HepG2 (cell line): ENCODE measurements at regions not wholly inside any gene's neighbourhood (a gene's known extent, or its start where the extent isn't known, plus 50 kb on each side); places are given as distances from the start of the nearest gene placed in this dataset.

Experiments used
- ATAC-seq: fragments of 200-7000 bp; cut with Tn5 transposase; 3 replicates; pipeline ENCODE4 v1.9.1; 2020; ENCODE audit warnings: mild to moderate bottlenecking, moderate library complexity
- BruUV-seq: library from RNA; stranded (reverse); fragments of 400-500 nt; replicated peaks from 2 replicates; lab custom pipeline; 2021; lab: Mats Ljungman, UMichigan
- CTCF ChIA-PET: fragments of 300-600 bp; formaldehyde crosslinking; extraction: SDS; loops from one replicate; lab custom pipeline; 2021; ENCODE audit warnings: low total read pairs, inconsistent platforms, low intra/inter-chr PET ratio; lab: Yijun Ruan, JAX
- POLR2A ChIA-PET: fragments of 350-600 bp; sonication (Branson Sonifier 250); formaldehyde crosslinking; loops from one replicate; lab custom pipeline; 2020; ENCODE audit warnings: antibody characterized with exemption, inconsistent platforms; lab: Yijun Ruan, JAX
- DNase-seq: peaks from one replicate; pipeline ENCODE4 v3.0.0-alpha.2; 2015; ENCODE audit warnings: low spot score
- FAIRE-seq: peaks from 3 replicates; lab custom pipeline; 2011; peaks lifted over from hg19 to GRCh38; lab: Jason Lieb, UNC
- H2AFZ ChIP-seq: one replicate; pipeline ENCODE4 v1.6.1; 2011; ENCODE audit warnings: low read length, inconsistent platforms
- H3K27ac ChIP-seq: fragments of 300-600 bp; 3 replicates; pipeline ENCODE4 v1.8.0; 2011; ENCODE audit warnings: mixed run types, mild to moderate bottlenecking, mixed read lengths, low read length, inconsistent platforms; ENCODE audit not compliant: insufficient read depth; ENCODE audit errors: extremely low read length
- H3K27me3 ChIP-seq, 2 experiments: fragments of 200-600 bp in 1 of 2; 2 replicates in 1 of 2; 3 replicates in 1 of 2; pipeline versions ENCODE4 v1.6.0 to v1.8.0; 2011; ENCODE audit warnings: low read length in 2 of 2, mild to moderate bottlenecking in 2 of 2, moderate library complexity in 2 of 2, inconsistent platforms in 1 of 2; ENCODE audit not compliant: insufficient read depth in 2 of 2, control insufficient read depth in 1 of 2
- H3K36me3 ChIP-seq, 2 experiments: fragments of 200-600 bp in 1 of 2; replicated peaks in 1 of 2; 2 replicates in 1 of 2; 3 replicates in 1 of 2; pipeline versions ENCODE4 v1.5.1 to v1.8.0; 2011; ENCODE audit warnings: low read length in 2 of 2, inconsistent platforms in 1 of 2; ENCODE audit not compliant: insufficient read depth in 2 of 2, control insufficient read depth in 1 of 2
- H3K4me1 ChIP-seq: 2 replicates; pipeline ENCODE4 v1.5.1; 2012; ENCODE audit warnings: low read length, inconsistent platforms; ENCODE audit not compliant: insufficient read depth
- H3K4me2 ChIP-seq: 2 replicates; pipeline ENCODE4 v1.6.0; 2011; ENCODE audit warnings: low read depth, low read length, inconsistent platforms
- H3K4me3 ChIP-seq, 3 experiments: fragments of 200-600 bp in 1 of 3; sonication (generic), shearing (Covaris generic) in 1 of 3; replicated peaks in 1 of 3; 2 replicates each; pipeline ENCODE4 v1.5.1; 2011 to 2016; ENCODE audit warnings: low read length in 3 of 3, inconsistent platforms in 2 of 3, low read depth in 2 of 3, mild to moderate bottlenecking in 2 of 3, control low read depth in 1 of 3, mixed read lengths in 1 of 3; ENCODE audit not compliant: insufficient read depth in 1 of 3
- H3K79me2 ChIP-seq: one replicate; pipeline ENCODE4 v1.6.1; 2011; ENCODE audit warnings: low read length, inconsistent platforms; ENCODE audit not compliant: insufficient read depth
- H3K9ac ChIP-seq: 2 replicates; pipeline ENCODE4 v1.6.0; 2011; ENCODE audit warnings: mild to moderate bottlenecking, low read depth, low read length, inconsistent platforms; ENCODE audit not compliant: insufficient read depth
- H3K9me3 ChIP-seq: 2 replicates; pipeline ENCODE4 v1.5.1; 2012; ENCODE audit warnings: mild to moderate bottlenecking, low read length
- H4K20me1 ChIP-seq: 2 replicates; pipeline ENCODE4 v1.6.0; 2011; ENCODE audit warnings: inconsistent platforms, mild to moderate bottlenecking, low read length, moderate library complexity; ENCODE audit not compliant: insufficient read depth
- BRCA1 ChIP-seq: sonication (generic); formaldehyde crosslinking; IDR thresholded peaks from 2 replicates; pipeline ENCODE4 v1.4.0; 2020; ENCODE audit warnings: missing genetic modification reagents
- ELK4 ChIP-seq: sonication (generic); formaldehyde crosslinking; IDR thresholded peaks from 2 replicates; pipeline ENCODE4 v1.9.0; 2021; ENCODE audit warnings: missing genetic modification reagents, borderline replicate concordance
- HES4 ChIP-seq: sonication (generic); formaldehyde crosslinking; IDR thresholded peaks from 2 replicates; pipeline ENCODE4 v1.9.0; 2021; ENCODE audit warnings: mild to moderate bottlenecking, missing genetic modification reagents, borderline replicate concordance
- NFYB ChIP-seq: sonication (generic); formaldehyde crosslinking; IDR thresholded peaks from 2 replicates; pipeline ENCODE4 v1.4.0; 2020; ENCODE audit warnings: missing genetic modification reagents
- PITX1 ChIP-seq: sonication (generic); formaldehyde crosslinking; IDR thresholded peaks from 2 replicates; pipeline ENCODE4 v1.5.1; 2020; ENCODE audit warnings: mild to moderate bottlenecking, missing genetic modification reagents
- SMAD3 ChIP-seq: sonication (generic); formaldehyde crosslinking; IDR thresholded peaks from 2 replicates; pipeline ENCODE4 v1.4.0; 2020; ENCODE audit warnings: missing genetic modification reagents
- SMAD9 ChIP-seq: sonication (generic); formaldehyde crosslinking; IDR thresholded peaks from 2 replicates; pipeline ENCODE4 v1.5.1; 2020; ENCODE audit warnings: mild to moderate bottlenecking, missing genetic modification reagents
- SSRP1 ChIP-seq: IDR thresholded peaks from 2 replicates; pipeline ENCODE4 v1.6.1; 2016; ENCODE audit warnings: control low read depth
- TAF15 ChIP-seq: fragments of 200-400 bp; formaldehyde crosslinking; IDR thresholded peaks from one replicate; pipeline ENCODE4 v1.6.1; 2018; ENCODE audit warnings: mild to moderate bottlenecking, low read depth, low read length; ENCODE audit not compliant: poor library complexity, severe bottlenecking
- YY1 ChIP-seq: IDR thresholded peaks from 2 replicates; pipeline ENCODE4 v1.6.1; 2011; ENCODE audit warnings: low read length, low read depth, moderate library complexity, mild to moderate bottlenecking; ENCODE audit not compliant: insufficient read depth, insufficient replicate concordance
- ZKSCAN5 ChIP-seq: sonication (generic); formaldehyde crosslinking; IDR thresholded peaks from 2 replicates; pipeline ENCODE4 v1.5.1; 2020; ENCODE audit warnings: mild to moderate bottlenecking, missing genetic modification reagents
- ZNF180 ChIP-seq: sonication (generic); formaldehyde crosslinking; IDR thresholded peaks from 2 replicates; pipeline ENCODE4 v1.4.0; 2020; ENCODE audit warnings: low read depth, missing genetic modification reagents, borderline replicate concordance
- ZNF333 ChIP-seq: sonication (generic); formaldehyde crosslinking; IDR thresholded peaks from 2 replicates; pipeline ENCODE4 v1.4.0; 2020; ENCODE audit warnings: mild to moderate bottlenecking, missing genetic modification reagents, borderline replicate concordance
- ZNF335 ChIP-seq: sonication (generic); formaldehyde crosslinking; IDR thresholded peaks from 2 replicates; pipeline ENCODE4 v1.4.0; 2020; ENCODE audit warnings: missing genetic modification reagents
- ZNF44 ChIP-seq: sonication (generic); formaldehyde crosslinking; IDR thresholded peaks from 2 replicates; pipeline ENCODE4 v1.5.1; 2020; ENCODE audit warnings: mild to moderate bottlenecking, missing genetic modification reagents
- ZNF546 ChIP-seq: sonication (generic); formaldehyde crosslinking; conservative IDR thresholded peaks from 2 replicates; pipeline ENCODE4 v1.8.1; 2023; ENCODE audit warnings: mild to moderate bottlenecking, missing genetic modification reagents
- ZNF713 ChIP-seq: sonication (generic); formaldehyde crosslinking; IDR thresholded peaks from 2 replicates; pipeline ENCODE4 v1.4.0; 2020; ENCODE audit warnings: mild to moderate bottlenecking, missing genetic modification reagents
- ZSCAN29 ChIP-seq: sonication (generic); formaldehyde crosslinking; conservative IDR thresholded peaks from 2 replicates; pipeline ENCODE4 v1.4.0; 2020; ENCODE audit warnings: mild to moderate bottlenecking, missing genetic modification reagents
- whole genome bisulfite sequencing: methylation state at CpG from one replicate; pipeline ENCODE4 v1.1.6; 2017; ENCODE audit warnings: low lambda C conversion rate; 5-methylcytosine and 5-hydroxymethylcytosine counted together
- in situ Hi-C: cut with HindIII; loops from 2 replicates; pipeline ENCODE4 v1.10.0; 2017; ENCODE audit warnings: low pct_unique_long_range_greater_than_20kb; ENCODE audit not compliant: extremely low pct_ligation_motif_present
- intact Hi-C: fragments of 100-400 bp; cut with micrococcal nuclease; formaldehyde crosslinking; loops from one replicate; pipeline ENCODE4 v1.10.0; 2022; ENCODE audit not compliant: unreplicated experiment
- TF ChIP-seq, protein P1 (sequence below): sonication (generic); formaldehyde crosslinking; IDR thresholded peaks from 2 replicates; pipeline ENCODE4 v1.4.0; 2020; ENCODE audit warnings: mild to moderate bottlenecking, missing genetic modification reagents
- TF ChIP-seq, protein P2 (sequence below): fragments of 450-650 bp; IDR thresholded peaks from 2 replicates; pipeline ENCODE4 v1.6.1; 2017; ENCODE audit warnings: mild to moderate bottlenecking

DNA sequence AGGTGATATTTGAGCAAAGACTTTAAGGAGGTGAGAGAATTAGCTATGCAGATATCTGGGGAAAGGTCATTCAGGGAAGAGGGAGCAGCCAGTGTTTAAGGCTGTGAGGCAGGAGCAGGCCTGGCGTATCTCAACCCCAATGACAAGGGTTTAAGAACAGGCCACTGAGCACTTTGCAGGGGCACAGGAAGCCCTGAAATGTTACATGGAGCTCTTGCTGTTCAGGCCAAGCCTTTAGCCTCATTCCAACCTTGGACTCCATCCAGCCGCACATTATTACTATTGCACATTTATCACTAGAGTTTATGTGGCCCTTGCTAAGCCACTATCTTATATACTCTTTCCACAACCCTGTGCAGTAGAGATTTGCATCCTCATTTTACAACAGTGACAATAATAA is 114.0 kb downstream of the EFNB1 start:
- Histone ChIP-seq H4K20me1 (no peaks in the 10 kb centered on the region), H3K4me1 (peaks cover 16% of the 10 kb centered on the region), H3K9ac (no peak overlapping the region), H3K36me3 (no peaks in the 10 kb centered on the region), H3K27ac (no peak overlapping the region), H3K4me3 (no peak overlapping the region), H3K4me2 (no peak overlapping the region), H2AFZ (no peak overlapping the region), H3K27me3 (no peaks in the 10 kb centered on the region), H3K9me3 (no peaks in the 10 kb centered on the region), H3K79me2 (no peaks in the 10 kb centered on the region)
- ATAC-seq (no peak), FAIRE-seq (no peak), DNase-seq (no peak)
- ChIA-PET POLR2A (no interaction called here), CTCF (no interaction called here)
- WGBS, result 100% methylated on average over 2 of the region's 2 CpGs
- TF ChIP-seq TAF15 (no peak), NFYB (CRISPR knock-in tag) (no peak), ZSCAN29 (CRISPR knock-in tag) (no peak), ZNF335 (CRISPR knock-in tag) (no peak), PITX1 (no peak), HES4 (CRISPR knock-in tag) (no peak), SSRP1 (no peak), ZNF44 (no peak), ZNF333 (CRISPR knock-in tag) (no peak), ZNF180 (CRISPR knock-in tag) (no peak), SMAD3 (no peak), ELK4 (CRISPR knock-in tag) (no peak), ZKSCAN5 (CRISPR knock-in tag) (no peak), ZNF713 (CRISPR knock-in tag) (no peak), ZNF546 (CRISPR knock-in tag) (no peak), SMAD9 (CRISPR knock-in tag) (no peak), YY1 (no peak), BRCA1 (CRISPR knock-in tag) (no peak)
- TF ChIP-seq, protein P1, sequence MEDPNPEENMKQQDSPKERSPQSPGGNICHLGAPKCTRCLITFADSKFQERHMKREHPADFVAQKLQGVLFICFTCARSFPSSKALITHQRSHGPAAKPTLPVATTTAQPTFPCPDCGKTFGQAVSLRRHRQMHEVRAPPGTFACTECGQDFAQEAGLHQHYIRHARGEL (CRISPR knock-in tag), result no peak
- TF ChIP-seq, protein P2, sequence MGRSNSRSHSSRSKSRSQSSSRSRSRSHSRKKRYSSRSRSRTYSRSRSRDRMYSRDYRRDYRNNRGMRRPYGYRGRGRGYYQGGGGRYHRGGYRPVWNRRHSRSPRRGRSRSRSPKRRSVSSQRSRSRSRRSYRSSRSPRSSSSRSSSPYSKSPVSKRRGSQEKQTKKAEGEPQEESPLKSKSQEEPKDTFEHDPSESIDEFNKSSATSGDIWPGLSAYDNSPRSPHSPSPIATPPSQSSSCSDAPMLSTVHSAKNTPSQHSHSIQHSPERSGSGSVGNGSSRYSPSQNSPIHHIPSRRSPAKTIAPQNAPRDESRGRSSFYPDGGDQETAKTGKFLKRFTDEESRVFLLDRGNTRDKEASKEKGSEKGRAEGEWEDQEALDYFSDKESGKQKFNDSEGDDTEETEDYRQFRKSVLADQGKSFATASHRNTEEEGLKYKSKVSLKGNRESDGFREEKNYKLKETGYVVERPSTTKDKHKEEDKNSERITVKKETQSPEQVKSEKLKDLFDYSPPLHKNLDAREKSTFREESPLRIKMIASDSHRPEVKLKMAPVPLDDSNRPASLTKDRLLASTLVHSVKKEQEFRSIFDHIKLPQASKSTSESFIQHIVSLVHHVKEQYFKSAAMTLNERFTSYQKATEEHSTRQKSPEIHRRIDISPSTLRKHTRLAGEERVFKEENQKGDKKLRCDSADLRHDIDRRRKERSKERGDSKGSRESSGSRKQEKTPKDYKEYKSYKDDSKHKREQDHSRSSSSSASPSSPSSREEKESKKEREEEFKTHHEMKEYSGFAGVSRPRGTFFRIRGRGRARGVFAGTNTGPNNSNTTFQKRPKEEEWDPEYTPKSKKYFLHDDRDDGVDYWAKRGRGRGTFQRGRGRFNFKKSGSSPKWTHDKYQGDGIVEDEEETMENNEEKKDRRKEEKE, result no peak
- intact Hi-C loops, result no loop called here
- in situ Hi-C loops, result no loop called here
- no TSS peak for BruUV-seq
